ENCODE measurements at regions not wholly inside any gene's neighbourhood (a gene's known extent, or its start where the extent isn't known, plus 50 kb on each side); places are given as distances from the start of the nearest gene placed in this dataset.

DNA sequence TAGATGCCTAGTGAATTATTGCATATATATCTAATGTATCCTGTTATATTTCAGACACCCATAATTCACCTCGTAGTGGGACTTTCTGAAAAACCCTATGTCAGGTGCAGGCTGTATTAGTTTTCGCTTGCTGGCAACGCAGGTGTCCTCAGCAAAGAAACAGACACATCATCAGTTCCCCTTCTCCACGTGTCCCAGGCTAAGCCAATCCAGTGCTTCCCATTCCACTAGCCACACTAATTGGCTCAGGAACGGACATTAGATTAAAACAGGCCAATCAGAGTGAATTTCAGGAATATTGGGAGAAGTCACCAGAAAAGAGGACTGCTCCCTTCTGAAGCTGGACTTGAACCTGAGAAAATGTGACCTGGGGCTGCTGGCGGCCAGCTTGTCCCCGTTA is 151.3 kb downstream of the PTPN11 start:
- no peak for TF ChIP-seq POLR2A (IDR thresholded peaks at IDR 0.05; ENCODE audit: borderline replicate concordance, extremely low read depth, insufficient read depth, insufficient read length)
- TF ChIP-seq, protein P1, sequence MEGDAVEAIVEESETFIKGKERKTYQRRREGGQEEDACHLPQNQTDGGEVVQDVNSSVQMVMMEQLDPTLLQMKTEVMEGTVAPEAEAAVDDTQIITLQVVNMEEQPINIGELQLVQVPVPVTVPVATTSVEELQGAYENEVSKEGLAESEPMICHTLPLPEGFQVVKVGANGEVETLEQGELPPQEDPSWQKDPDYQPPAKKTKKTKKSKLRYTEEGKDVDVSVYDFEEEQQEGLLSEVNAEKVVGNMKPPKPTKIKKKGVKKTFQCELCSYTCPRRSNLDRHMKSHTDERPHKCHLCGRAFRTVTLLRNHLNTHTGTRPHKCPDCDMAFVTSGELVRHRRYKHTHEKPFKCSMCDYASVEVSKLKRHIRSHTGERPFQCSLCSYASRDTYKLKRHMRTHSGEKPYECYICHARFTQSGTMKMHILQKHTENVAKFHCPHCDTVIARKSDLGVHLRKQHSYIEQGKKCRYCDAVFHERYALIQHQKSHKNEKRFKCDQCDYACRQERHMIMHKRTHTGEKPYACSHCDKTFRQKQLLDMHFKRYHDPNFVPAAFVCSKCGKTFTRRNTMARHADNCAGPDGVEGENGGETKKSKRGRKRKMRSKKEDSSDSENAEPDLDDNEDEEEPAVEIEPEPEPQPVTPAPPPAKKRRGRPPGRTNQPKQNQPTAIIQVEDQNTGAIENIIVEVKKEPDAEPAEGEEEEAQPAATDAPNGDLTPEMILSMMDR (IDR thresholded peaks at IDR 0.05 in 2 of 3, conservative IDR thresholded peaks at IDR 0.05 in 1 of 3; ENCODE audit: borderline replicate concordance in 1 of 3, insufficient read depth in 1 of 3, low read depth in 2 of 3, low read length in 2 of 3): no peak
- TF ChIP-seq, protein P2, sequence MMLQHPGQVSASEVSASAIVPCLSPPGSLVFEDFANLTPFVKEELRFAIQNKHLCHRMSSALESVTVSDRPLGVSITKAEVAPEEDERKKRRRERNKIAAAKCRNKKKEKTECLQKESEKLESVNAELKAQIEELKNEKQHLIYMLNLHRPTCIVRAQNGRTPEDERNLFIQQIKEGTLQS (IDR thresholded peaks at IDR 0.05): no peak
- TF ChIP-seq YY1 (IDR thresholded peaks at IDR 0.05; ENCODE audit: extremely low read depth, insufficient replicate concordance, low read depth, low read length): no peak
